Left kidney (tissue), 1 donor: ENCODE measurements at regions not wholly inside any gene's neighbourhood (a gene's known extent, or its start where the extent isn't known, plus 50 kb on each side); places are given as distances from the start of the nearest gene placed in this dataset.

Experiments used
- DNase-seq: peaks from one replicate; pipeline ENCODE4 v3.0.0-alpha.2; 2013

- DNase-seq: no peak
These were observed 660.0 kb downstream of the PTPRU start for GRCh38 chr1:29896300-29896699.

DNA sequence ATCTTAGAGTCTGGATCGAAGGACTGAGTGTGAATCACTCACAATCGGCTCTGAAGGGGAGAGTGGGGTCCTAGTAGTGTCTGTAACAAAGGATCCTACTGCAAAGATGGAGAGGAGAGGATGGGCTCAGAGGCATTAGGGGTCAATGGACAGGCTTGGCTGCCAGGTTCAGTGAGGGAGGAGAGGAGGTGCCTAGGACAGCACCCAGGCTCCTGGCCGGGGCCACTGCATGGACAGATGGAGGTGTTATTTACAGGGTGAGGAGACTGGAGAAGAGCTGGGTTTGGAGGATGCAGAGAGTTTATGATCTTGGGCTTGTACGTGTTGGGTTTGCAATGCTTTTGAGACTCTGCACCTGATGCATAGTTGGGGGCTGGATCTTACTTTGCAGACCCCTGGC is 658.9 kb downstream of the PTPRU start:
- DNase-seq: no peak

GRCh38 chr1:29894311-29894710 is 658.0 kb downstream of the PTPRU start:
- DNase-seq: no peak

DNA sequence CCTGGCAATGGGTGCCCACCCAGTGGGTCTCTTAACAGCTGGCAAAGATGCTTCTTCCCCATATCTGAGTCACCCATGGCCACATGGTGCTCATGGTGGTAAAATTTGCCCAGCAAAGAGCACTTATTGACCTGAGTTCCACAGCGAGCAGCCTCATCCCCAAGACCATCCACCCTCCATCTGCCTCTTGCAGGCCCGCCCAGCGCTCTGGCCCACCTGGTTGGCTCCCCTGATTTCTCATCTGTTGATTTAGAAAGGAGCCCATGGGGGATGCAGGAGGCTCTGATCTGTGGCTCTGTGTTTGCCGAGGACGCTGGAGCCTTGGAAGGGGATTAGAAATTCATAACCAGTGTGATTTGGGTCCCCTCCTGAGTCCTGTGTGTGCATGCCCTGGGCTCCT is 657.5 kb downstream of the PTPRU start:
- no peak for DNase-seq

GRCh38 chr1:29893046-29893723 is 656.9 kb downstream of the PTPRU start:
- no peak for DNase-seq

DNA sequence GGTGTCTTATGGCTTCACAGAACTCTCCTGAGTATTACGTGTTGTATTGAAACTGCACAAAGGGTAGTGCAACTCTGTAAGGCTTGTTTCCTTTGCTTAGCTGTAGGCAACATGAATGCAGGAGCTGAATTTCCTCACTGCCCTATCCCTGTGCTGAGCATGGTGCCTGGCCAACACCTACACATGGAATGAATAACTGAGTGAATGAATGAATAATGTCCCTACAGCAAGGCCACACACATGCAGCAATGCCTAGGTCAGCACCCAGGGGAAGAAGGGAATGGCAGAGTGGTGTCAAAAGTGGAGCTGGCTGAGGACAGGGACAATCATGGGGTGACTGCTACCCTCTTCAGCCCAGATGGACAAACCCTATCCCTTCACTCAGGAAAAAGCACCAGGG is 655.9 kb downstream of the PTPRU start:
- no peak for DNase-seq

GRCh38 chr1:29890201-29890959 is 654.1 kb downstream of the PTPRU start:
- DNase-seq: no peak

DNA sequence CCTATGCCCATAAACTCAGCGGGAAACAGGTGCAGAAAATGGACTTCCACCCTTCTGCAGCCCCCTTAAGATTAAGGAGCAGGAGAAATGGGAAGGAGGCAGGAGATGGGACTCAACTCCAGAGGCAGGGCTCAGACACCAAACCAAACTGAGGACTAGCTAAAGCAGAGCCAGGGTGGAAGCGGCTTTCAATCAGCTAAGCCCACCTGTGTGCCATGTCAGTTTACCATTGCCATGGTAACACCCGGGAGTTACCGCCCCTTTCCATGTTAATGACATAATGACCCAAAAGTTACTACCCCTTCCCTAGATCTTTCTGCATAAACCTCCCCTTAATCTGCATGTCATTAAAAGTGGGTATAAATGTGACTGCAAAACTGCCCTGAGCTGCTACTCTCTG is 653.5 kb downstream of the PTPRU start:
- DNase-seq: no peak

DNA sequence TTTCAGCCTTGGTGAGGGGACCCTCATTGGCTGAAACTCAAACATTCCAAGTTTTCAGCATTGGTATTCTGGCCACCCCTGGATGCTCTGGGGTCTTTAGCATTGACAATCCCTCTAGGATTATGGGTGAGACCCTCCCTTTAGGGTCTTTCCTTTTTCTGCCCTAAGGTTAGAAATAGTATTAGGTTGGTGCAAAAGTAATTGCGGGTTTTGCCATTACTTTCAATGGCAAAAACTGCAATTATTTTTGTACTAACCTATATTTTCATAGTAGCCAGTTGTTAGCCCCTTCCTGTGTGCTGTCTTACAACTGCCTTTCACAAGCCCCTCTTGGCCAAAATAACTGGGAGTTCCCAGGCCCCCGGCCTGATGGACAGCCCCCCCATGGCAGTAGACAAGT is 648.4 kb downstream of the PTPRU start:
- DNase-seq: no peak

GRCh38 chr1:29883986-29884385 is 647.7 kb downstream of the PTPRU start:
- no peak for DNase-seq

DNA sequence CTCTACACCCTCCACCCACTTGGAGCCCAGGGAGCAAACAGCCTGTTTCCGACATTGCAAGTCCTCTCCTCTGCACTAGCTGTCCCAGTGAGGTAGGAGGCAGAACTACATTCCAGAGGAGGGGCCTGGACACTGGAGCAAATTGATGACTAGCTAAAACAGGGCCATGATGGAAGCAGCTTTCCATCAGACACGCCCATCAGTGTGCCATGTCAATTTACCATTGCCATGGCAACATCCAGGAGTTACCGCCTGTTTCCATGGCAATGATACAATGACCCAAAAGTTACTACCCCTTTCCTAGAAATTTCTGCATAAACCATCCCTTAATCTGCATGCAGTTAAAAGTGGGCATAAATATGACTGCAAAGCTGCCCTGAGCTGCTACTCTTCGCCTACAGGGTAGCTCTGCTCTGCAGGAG is 647.1 kb downstream of the PTPRU start:
- no peak for DNase-seq

- DNase-seq: no peak
These were observed 644.2 kb downstream of the PTPRU start for GRCh38 chr1:29880556-29880955.

GRCh38 chr1:29879217-29879616 is 642.9 kb downstream of the PTPRU start:
- DNase-seq: no peak

DNA sequence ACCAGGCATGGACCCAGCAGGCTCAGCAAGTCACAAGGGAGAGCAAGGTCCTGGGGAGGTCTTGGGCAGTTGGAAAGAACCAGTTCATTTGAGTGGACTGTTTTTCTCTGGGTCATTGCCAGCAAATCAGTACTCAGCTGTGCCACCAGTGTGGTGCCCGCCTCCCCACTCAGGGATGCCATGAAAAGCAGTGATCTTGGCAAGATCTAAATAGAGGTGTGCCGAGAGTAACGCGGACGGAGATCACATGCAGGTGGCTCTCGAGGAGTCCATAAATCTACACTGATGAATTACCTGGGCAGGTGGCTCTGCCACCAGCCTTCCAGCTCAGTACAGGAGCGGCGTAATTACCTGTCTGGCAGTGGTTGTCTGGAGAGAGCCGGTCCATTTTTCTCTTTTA is 642.2 kb downstream of the PTPRU start:
- no peak for DNase-seq

GRCh38 chr1:29876902-29877301 is 640.6 kb downstream of the PTPRU start:
- no peak for DNase-seq

GRCh38 chr1:29876441-29876840 is 640.1 kb downstream of the PTPRU start:
- no peak for DNase-seq

DNA sequence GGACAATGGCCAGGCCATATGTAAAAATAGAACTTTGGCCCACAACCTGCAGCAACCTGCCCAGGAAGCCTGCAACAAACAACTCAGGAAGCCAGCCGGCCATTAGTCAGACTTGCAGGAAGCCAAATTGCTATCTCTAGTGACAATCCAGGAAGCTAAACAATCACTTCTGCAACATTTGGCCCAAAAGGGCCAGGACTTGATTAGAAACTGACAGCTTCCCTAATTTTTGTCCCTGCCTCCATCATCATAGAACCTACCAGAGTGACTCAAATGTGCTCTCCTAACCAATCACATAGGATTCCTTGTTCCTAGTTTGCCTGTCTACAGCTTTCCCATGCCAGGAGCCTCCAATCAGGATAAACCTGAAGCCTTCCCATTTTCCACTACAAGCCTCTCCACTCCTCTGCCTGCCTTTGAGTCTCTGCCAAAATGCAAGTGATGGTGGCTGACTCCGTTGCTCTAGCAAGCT is 639.3 kb downstream of the PTPRU start:
- DNase-seq: no peak

GRCh38 chr1:29870621-29871020 is 634.3 kb downstream of the PTPRU start:
- DNase-seq: no peak

DNA sequence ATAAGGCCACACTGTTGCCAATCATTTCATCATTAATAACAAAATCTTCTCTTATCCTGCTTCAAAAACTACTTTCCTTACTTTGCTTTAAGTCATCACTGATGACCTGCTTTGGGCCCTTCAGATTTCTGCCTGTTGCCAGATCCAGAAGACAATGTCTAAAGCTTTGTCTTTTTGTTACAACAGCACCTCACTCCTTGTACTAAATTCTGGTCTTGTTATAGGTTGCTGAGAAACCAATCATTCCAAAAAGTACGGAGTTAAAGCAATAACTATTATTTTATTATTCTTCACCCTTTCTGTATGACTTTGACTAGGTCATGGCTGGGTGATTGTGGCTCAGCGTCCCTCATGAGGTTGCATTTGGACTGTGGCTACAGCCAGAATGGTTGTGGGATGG is 633.5 kb downstream of the PTPRU start:
- no peak for DNase-seq

DNA sequence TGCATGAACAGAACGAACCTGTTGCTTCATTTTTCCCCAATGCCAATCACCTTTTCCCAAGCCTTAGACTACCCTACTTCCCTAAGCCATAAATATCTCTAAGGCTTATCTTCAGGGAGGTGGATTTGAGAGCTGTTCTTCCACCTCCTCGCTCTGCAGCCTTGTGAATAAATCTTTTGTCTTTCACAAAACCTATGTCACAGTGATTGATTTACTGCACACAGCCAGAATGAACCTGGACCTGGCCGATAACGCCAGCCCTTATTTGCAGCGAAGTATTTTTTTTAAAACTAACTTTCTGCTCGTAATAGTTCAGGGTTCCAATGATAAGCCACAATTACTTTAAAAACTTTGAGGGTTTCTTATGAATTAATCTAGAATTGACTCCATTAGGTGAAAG is 632.6 kb downstream of the PTPRU start:
- DNase-seq: no peak

DNA sequence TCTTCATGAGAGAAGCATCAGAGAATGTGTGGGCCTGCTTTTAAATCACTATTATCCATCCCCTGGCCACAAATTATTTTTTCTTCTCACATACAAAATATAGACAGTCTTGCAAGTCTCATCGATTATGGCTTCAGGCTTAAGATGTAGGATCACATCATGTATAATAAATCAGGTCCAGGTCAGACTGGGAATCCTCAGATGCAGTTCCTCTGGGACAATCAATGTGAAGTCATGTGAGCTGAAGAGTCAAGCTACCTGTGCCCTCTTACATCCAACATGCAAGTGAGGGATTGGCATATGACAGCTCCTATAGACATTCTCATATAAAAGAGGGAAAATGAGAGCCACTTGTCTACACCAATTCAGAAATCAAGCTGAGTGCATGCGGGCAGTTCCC is 631.8 kb downstream of the PTPRU start:
- DNase-seq: no peak

DNA sequence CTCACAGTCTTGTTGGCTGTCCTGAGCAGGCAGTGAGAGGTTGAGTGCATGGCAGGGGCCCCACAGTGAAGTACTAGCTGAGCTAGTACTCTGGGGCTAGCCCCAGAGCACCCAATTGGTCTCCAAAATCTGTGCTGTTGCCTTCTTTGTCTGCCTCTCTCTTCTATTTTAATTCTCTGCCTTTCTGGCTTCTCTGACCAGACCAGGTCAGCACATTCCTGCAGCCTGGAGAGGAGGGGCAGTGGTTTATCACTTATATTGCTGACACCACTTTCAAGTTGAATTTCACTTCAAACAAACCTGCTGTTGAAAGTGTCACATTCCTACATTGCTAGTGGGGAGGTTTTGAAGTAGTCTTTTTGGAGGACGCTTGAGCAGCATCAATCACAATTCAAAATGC is 628.7 kb downstream of the PTPRU start:
- DNase-seq: peak; percentile 22

DNA sequence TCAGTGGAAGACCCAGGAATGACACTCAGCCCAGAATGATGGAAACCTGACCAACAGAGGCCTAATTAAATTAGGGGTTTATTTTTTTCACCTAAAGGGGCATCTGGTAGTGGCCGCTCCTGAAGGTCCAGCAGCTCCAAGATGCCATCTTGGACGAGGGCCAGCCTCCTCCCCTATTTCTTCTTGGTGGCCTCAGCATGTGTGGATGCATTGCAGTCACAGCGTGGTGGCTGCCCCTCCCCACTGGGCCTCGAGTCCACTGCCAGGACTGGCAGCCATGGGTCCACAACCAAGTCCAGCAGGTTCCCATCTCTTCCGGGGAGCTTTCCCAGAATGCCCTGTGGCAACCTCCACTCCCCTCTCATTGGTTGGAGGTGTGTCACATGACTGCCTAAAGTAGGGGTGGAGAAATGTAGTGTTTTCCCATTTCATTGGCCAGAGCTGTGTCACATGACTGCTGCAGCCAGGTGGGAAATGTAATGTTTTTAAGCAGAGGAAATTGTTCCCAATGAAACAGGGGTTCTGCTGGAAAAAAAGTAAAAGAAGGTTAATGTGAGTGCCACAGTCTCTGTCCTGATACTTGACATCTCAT is 628.2 kb downstream of the PTPRU start:
- DNase-seq: no peak

DNA sequence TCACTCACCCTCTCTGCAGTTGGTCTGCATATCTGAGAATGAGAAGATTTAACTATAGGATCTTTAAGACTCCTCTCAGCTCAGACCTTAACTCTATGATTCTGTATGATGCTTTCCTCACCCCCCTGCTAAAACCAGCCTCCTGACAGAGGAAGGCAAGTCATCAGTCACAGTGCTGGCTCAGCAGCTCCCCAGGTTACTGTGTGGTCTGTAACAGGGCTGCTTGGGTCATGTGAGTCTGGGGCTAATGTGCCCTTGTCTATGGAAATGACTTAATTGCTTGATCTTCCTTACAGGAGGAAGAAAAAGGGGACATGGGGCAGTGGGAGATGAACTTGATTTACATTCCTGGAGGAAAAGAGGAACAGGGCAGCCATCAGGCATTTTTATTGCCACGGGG is 625.6 kb downstream of the PTPRU start:
- DNase-seq: no peak
